GM19239 (cell line): ENCODE measurements at regions not wholly inside any gene's neighbourhood (a gene's known extent, or its start where the extent isn't known, plus 50 kb on each side); places are given as distances from the start of the nearest gene placed in this dataset.
A peak's percentile ranks its signal among the peaks of the same experiment; 100 is the strongest.

Source experiments
- DNase-seq: peaks from one replicate; pipeline ENCODE4 v3.0.0; 2011; ENCODE audit warnings: low spot score; ENCODE audit not compliant: insufficient read length
- FAIRE-seq: peaks from 2 replicates; lab custom pipeline; 2011; peaks lifted over from hg19 to GRCh38; lab: Jason Lieb, UNC

DNA sequence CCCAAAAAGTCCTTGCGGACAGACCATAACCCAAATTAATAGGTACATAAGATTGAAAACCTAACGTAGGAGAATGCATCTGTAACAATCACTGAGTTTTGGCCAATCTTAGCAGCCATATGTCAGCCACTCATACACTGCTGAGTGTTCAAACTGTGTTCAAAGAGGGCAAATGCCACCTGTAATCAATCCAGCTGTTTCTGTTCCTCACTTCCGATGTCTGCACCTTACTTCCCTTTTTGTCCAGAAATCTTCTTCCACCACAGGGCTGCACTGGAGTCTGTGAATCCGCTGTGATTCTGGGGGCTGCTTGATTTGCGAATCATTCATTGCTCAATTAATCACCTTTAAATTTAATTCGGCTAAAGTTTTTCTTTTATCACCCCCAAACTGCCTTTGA is 263.9 kb downstream of the ICE1 start:
- FAIRE-seq (no peak), DNase-seq (no peak)

DNA sequence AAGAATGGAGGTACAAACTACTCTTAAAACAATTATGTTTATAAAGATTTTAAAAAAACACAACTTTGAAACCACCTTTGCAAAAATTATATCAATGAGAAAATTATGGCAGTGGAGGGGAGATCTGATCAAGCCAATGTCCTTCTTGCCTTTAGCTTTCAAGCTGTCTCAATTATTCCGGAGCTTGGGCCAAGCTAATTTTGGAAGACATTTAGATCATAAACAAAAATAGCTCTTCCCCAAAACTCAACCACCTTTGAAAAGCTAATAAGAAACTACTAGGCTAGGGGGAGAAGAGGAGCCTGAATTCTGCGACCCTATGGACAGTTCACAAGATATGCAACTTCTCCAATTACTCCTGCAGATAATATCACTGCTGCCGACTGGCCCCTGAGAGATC is 263.3 kb downstream of the ICE1 start:
- DNase-seq = no peak
- FAIRE-seq = no peak

DNA sequence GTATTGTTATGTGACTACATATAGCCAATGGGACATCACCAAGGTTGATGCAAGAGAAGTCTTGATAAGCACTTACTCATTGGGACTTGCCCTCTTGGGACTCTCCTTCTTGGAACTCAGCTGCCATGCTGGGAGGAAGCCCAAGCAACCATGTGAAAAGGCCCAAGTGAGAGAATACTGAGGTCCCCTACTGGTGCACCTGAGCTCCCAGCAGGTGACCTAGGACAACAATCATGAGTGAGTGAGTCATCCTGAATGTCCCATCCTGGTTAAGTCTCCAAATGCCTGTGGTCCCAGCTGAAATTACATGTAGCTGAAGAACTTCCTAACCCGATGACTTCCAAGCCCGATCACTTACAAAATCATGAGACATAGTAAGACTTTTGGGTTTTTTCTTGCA is 260.7 kb downstream of the ICE1 start:
- DNase-seq = no peak
- no peak for FAIRE-seq

DNA sequence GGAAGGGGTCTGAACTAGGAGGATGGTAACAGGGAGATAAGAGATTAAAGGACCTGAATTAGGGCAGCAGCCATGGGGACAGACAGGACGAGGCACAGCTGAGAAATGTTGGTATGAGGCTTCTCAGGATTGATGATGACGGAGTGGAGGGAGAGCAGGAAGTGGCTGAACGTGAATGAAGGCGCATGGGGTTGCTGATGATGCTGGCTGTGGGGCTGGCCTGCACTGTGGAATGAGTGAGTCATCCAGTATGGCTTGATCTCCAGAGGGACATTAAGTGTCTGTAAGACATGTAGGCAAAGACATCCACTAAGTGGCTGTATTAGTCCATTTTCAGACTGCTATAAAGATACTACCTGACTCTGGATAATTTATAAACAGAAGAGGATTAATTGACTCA is 256.4 kb downstream of the ICE1 start:
- DNase-seq = no peak
- FAIRE-seq = no peak

DNA sequence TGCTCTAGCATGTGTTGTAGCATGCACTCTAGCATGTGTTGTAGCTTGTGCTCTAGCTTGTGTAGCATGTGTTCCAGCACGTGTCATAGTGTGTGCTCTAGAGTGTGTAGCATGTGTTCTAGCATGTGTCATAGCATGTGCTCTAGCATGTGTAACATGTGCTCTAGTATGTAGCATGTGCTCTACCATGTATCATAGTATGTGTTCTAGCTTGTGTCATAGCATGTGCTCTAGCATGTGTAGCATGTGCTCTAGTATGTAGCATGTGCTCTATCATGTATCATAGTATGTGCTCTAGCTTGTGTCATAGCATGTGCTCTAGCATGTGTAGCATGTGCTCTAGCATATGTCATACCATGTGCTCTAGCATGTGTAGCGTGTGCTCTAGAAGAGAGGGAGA is 255.3 kb downstream of the ICE1 start:
- DNase-seq (no peak), FAIRE-seq (no peak)

DNA sequence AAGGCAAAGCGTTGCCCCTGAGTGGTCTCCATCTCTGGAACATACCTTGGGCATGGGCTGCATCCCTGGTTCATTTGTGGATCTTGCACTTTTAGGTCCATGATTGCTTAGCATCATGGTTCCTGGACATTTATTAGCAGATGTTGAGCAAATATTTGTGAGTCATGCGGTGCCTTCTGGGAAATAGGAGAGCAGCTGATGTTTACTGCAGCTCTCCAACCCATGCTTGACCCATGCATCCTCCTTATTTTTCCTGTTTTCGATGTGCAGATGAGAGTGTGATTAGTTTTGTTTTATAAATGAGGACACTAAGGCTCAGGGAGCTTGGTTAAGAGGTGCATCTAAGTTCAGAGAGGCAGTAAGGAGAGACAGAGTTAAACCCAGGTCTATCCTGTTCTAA is 253.7 kb downstream of the ICE1 start:
- DNase-seq = no peak
- FAIRE-seq = no peak

DNA sequence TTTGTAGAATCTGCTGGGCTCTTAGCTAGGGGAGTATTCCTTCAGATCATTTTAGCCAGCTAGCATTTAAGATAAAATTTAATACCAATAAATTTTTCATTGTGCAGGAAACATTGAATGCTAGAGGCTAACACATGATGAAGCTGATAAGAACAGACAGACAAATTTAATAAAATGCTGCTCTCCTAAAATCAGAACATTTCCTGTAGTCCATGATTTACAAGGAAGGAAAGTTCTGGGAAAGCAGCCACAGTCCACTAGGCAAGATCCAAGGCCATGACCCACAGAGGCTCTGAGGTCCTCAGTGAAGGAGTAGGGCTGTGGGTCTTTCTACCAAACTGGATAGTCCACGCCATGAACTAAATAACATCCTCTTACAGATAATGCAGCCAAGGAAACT is 253.0 kb downstream of the ICE1 start:
- DNase-seq = no peak
- no peak for FAIRE-seq

DNA sequence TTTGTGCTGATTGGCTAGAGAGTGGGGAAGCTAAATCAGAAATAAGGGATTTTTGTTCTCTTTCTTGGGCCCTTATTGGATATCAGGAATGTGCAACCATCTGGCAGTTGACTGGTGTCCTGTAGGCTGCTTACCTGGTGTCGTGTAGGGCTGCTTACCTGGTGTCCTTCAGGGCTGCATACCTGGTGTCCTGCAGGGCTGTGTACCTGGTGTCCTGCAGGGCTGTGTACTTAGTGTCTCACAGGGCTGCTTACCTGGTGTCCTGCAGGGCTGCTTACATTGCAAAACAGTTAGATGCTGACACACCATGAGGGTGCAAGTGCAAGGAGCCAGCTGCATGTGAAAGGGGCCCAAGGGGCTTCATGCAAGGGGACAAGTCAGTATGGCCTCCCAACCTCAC is 249.3 kb downstream of the ICE1 start:
- DNase-seq = no peak
- FAIRE-seq = no peak

DNA sequence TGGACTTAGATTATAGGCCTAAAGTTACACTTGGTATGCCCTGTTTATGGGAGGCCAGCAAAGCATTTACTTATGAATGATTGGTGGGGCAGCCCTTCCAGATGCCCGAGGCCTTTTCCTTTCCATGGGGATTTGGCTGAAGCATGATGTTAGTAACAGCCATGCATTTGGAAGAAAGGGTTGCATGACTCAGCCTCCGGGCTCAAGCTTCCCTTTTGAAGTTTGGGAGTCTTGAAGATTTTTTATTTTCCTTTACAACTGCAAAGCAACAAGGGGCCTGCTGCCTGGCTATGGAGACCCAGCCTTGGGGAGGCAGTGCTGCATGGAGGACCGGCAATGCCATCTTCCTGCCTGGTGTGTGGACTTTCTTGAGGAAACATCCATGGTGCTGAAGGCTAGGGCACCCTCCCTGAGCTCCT is 244.7 kb downstream of the ICE1 start:
- DNase-seq (no peak), FAIRE-seq (no peak)

DNA sequence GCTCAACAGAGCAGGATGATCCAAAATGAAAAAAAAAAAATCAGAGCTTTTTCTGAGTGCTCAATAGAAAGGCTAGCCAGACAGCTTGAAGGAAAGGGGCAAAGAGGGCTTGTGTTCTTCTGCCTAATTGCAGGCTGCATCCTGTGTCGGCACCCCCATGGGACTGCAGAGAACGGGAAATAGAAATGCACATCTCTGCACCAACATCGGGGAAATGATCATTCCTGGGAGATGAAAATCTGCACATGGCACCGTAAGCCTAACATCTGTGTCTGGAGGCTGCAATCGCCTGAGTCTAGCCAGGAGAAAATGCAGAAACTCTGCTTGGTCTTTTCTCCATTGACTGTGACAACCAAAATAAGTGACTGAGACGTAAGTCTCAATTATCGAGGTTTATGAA is 243.9 kb downstream of the ICE1 start:
- no peak for DNase-seq
- FAIRE-seq = no peak

DNA sequence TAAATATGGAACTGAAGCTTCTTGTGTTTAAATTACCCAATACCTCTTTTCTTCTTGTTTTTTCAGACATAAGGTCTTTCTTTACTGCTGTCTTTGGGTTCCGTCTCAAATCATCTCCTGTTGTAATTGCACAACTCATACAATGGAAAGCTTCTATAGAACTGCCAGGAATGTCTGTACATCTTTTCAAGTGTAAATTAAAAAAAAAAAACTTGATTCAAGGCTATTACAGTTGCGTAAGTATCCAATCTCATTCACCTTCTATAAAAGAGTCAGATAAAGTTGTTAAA is 243.5 kb downstream of the ICE1 start:
- FAIRE-seq (no peak), DNase-seq (no peak)

DNA sequence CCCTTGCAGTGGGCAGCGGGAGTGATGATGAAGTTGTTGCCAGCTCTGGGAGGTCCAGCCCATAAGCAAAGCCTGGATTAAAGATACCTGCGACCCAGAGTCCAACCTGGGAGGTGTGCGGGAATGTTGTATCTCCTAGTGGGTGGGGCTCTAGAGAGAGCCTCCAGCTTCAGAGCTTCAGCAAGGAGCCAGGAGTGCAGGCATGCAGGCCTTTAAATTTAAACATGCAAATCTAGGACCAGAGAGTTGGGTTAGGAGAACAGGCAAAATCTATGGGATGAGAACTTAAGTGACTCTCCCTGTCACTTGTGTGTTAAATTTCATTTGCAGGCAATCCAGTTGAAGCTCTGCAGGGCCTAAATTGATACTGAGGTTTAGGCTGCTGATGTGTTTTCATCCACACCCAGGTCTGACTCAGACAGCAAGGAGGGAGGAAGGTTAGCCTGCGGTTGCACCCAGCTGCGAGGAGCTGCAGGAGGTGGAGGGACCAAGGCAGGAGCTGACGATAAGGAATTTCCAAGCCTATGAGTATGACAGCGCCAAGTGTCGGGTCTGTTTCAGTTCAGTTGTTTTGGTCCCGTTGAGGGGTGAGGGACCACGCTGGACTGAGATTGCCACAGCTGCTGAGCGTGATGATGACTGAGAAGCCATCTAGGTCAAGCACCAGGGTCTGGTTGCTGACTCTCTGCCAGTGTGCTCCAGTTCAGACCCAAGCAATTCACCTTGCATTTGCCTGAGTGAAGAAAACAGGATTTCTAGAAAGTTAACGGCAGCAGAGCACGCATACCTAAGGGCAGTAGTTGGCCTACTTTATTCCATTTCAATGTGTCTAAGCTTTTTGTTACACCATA is 243.0 kb downstream of the ICE1 start:
- DNase-seq (no peak), FAIRE-seq (no peak)

DNA sequence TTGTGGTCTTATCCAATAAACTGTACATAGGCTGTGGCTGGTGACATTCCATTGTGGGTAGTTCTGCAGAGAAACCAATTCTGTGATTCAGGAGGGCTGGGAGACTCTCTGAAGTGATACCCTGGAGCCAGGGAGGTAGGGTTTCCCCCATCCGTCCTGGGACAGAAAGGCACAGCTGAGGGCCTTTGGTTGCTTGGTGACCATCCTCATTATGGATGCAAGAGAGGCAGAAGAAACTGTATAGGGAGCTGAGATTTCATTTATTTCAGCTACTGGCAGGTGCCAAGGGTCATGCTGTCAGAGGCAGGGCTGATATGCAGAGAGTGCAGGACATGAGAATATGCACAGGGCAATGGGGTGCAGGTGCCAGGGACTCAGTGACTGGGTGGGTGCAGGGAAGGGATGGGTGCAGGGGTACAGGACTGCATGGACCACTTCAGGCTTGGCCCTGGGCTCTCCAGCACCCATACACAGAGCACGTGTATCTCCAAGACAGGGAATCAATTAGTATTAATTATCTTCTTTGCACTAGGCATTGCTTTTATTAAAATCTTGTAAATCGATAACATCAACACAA is 236.5 kb downstream of the ICE1 start:
- DNase-seq (no peak), FAIRE-seq (no peak)

DNA sequence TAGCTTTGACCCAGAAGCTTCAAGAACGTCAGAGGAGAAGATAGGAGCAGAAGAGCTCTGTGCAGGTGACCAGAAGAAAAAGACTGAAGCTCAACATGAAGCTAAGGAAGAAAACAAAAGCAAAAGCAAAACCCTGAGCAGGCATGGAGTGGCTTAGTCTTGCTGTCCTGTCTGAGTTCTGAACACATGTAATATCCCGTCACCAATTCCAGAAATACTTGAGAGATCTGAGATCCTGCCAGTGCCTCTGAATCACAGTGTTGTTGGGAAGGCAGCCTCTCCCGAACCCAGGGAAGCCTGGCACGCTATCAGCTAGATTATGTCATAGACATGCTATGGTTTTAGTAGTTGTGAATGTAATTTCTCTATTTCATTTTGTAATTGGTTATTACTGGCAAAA is 235.7 kb downstream of the ICE1 start:
- no peak for FAIRE-seq
- peak; percentile 2 for DNase-seq

DNA sequence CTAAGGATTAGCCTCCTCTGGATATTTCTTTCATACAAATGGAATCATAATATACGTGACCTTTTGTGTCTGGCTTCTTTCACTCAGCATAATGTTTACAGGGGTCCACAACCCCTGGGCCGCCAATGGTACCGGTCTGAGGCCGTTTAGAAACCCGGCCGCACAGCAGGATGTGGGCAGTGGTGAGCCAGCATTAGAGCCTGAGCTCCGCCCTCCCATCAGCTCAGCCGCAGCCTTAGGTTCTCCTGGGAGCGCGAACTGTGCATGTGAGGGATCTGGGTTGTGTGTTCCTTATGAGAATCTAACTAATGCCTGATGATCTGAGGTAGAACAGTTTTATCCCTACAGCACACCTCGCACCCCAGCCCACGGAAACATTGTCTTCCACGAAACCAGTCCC is 229.7 kb downstream of the ICE1 start:
- FAIRE-seq (no peak), DNase-seq (no peak)

DNA sequence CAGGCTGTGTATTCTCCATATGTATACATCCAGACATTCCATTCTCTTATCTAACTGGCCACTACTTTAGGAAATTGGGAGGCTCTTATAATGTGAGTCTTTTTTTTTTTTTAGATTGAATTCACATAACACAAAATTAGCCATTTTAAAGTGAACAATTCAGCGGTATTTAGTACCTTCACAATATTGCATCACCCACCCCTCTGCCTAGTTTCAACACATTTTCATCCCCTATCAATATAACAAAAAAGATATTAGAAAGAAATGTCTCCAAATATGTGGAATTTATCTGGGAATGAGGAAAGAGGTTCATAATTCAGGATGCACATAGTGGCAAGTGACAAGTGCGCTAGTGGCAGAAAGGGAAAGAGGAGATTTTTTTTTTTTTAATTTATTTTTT is 228.5 kb downstream of the ICE1 start:
- no peak for FAIRE-seq

DNA sequence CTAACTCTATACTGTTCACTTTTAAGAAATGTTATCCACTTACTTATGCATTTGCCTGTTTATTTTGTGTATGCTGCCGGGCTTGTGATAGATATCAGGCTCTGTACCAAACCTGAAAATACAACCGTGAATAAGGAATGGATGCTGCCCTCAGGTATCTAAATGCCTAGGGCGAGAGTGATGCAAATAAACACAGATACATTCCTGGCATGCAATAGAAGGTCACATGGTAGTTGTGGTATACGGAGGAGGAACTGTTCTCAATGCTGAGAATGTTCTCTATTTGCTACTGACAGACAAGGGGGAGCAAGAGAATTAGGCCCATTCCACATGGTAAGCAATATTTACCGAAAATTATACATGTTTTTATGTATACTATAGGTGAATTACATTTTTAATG is 227.8 kb downstream of the ICE1 start:
- no peak for FAIRE-seq
- DNase-seq = no peak

More for the DNA sequence above, 228.5 kb downstream of the ICE1 start:
- DNase-seq = no peak

DNA sequence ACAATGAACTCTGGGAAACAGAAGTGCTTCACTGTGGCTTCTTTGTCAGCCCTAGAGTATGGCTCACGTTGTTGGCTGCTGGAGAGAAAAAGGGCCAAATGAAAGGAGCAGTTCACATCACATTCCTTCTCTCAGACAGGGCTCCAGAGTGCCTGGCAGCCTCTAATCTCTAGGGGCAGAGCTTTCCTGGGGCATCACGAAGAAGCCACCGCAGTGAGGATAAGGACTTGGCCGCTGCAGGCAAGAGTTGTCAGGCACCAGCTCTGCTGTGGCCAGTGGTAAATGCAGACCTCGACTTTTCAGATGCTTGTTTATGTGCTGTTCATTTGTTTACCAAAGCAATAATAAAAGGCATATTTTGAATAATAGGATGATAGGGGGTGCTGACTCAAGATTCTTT is 227.2 kb downstream of the ICE1 start:
- FAIRE-seq = no peak
- no peak for DNase-seq

DNA sequence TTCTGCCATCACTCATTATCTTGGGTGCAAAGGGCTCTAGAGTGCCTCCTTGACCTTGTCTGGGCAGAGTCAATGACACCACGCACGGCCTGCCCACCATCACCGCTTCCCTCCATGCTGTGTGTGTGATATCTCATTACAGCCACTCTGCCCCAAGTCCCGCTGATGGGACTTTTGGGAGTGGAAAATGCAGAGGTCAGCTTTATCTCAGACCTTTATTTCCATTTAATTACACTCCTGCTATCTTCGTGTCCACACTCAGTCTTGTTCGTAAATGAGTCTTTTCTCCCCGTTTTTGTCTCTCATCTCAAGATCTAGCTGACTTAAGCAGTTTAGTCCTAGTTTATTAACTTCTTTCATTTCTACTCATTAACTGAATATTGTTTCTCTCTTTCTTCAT is 226.2 kb downstream of the ICE1 start:
- no peak for DNase-seq
- no peak for FAIRE-seq

DNA sequence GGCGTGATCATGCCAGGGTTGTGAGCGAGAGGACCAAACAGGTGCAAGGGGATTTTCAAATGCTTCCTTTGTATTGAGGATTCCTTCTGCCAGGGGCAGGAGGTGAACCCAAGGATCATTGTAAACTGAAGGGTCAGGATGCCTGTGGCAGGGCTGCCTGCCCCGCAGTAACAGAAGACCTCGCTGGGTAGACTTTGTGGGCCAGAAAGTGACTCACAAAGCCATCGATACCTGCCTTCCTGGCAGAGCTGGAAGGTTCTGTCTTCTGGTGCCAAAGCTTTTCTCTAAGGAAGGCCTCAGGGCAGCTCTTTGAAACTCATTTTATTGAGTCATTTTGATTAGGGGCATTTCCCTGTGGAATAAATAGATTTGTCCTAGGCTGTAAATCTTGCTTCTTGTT is 223.4 kb downstream of the ICE1 start:
- FAIRE-seq = no peak
- no peak for DNase-seq

DNA sequence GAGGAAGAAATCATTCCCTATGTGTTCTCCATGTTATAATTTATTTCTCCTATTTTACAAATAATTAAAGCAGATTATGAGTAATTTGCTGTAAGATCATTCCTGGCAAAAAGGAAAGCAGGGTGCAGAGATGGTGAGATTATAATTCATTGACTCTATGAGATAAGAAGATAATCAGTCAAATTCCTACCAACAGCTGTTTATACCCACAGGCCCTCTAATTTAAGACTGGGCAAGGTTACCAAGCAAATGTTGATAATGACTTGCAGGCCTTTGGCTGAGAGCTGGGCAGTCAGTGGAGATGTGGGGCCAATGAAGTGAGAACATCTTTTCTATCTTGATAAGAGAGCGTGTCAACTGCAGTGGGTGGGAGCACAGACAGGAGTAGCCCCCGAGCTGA is 222.7 kb downstream of the ICE1 start:
- no peak for DNase-seq
- no peak for FAIRE-seq

DNA sequence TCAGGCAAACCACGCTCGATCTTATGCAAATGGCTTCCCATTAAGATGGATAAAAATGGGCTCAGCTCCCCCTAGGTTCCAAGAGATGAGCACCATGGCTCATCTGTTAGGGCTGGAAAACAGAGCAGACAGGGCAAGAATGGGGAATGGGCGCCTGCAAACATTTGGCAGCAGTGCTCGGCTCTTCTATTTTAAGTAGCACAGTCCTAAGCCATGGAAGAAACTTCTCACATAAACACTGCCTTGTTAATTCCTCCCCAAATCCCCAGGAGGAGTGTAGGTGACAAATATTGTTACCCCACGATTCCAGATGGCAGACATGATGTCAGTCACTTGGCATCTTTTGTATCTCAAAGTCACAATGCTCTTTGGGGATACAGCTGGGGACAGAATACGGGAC is 221.8 kb downstream of the ICE1 start:
- DNase-seq = no peak
- FAIRE-seq = no peak
